SK-N-SH (cell line): ENCODE measurements at regions not wholly inside any gene's neighbourhood (a gene's known extent, or its start where the extent isn't known, plus 50 kb on each side); places are given as distances from the start of the nearest gene placed in this dataset.

Source experiments
- CTCF ChIA-PET: fragments of 300-600, 350-600 bp; formaldehyde crosslinking; extraction: SDS; loops from one replicate; lab custom pipeline; 2021; lab: Yijun Ruan, JAX
- POLR2A ChIA-PET: fragments of 350-600 bp; sonication (Branson Sonifier 250); formaldehyde crosslinking; extraction: SDS; loops from one replicate; lab custom pipeline; 2020; ENCODE audit warnings: antibody characterized with exemption, inconsistent platforms; lab: Yijun Ruan, JAX
- DNase-seq: peaks from one replicate; pipeline ENCODE4 v3.0.0; 2012
- H2AFZ ChIP-seq: fragments of 200-600 bp; sonication (generic); 2 replicates; pipeline ENCODE4 v1.8.1; 2016; ENCODE audit warnings: antibody characterized with exemption, mild to moderate bottlenecking, low read depth
- H3F3A ChIP-seq: fragments of 200-600 bp; sonication (generic); replicated peaks from 2 replicates; pipeline ENCODE3; 2016; ENCODE audit warnings: antibody characterized with exemption, mild to moderate bottlenecking; ENCODE audit not compliant: insufficient read depth
- H3K27ac ChIP-seq, 2 experiments: fragments of 200-500 bp in 1 of 2; fragments of 200-600 bp in 1 of 2; sonication (Bioruptor generic) in 1 of 2; sonication (generic), shearing (Covaris generic) in 1 of 2; 2 replicates each; pipeline versions ENCODE4 v1.5.1 to v1.6.1; 2014 to 2016; ENCODE audit warnings: low read depth in 2 of 2, inconsistent platforms in 1 of 2, low read length in 1 of 2, mild to moderate bottlenecking in 1 of 2, mixed read lengths in 1 of 2
- H3K27me3 ChIP-seq: fragments of 200-600 bp; sonication (generic), shearing (Covaris generic); 2 replicates; pipeline ENCODE4 v1.6.1; 2016; ENCODE audit warnings: mixed run types; ENCODE audit not compliant: insufficient read depth
- H3K36me3 ChIP-seq, 2 experiments: fragments of 200-500 bp in 1 of 2; fragments of 200-600 bp in 1 of 2; sonication (Bioruptor generic) in 1 of 2; sonication (generic) in 1 of 2; replicated peaks in 1 of 2; 2 replicates each; pipeline versions ENCODE3 to v1.5.1; 2014 to 2016; ENCODE audit warnings: low read length in 1 of 2, mild to moderate bottlenecking in 1 of 2; ENCODE audit not compliant: insufficient read depth in 2 of 2, control insufficient read depth in 1 of 2
- H3K4me1 ChIP-seq, 2 experiments: fragments of 200-500 bp in 1 of 2; fragments of 200-600 bp in 1 of 2; sonication (Bioruptor generic) in 1 of 2; sonication (generic), shearing (Covaris generic) in 1 of 2; 2 replicates each; pipeline versions ENCODE4 v1.5.1 to v1.6.1; 2014 to 2016; ENCODE audit warnings: low read depth in 1 of 2, low read length in 1 of 2, mixed run types in 1 of 2; ENCODE audit not compliant: insufficient read depth in 2 of 2, control insufficient read depth in 1 of 2
- H3K4me2 ChIP-seq: fragments of 200-600 bp; sonication (generic), shearing (Covaris generic); 2 replicates; pipeline ENCODE4 v1.6.1; 2017; ENCODE audit warnings: mixed run types
- H3K4me3 ChIP-seq, 2 experiments: fragments of 200-500 bp in 1 of 2; fragments of 200-600 bp in 1 of 2; sonication (Bioruptor generic) in 1 of 2; sonication (generic), shearing (Covaris generic) in 1 of 2; 2 replicates each; pipeline versions ENCODE4 v1.5.1 to v1.8.1; 2014 to 2016; ENCODE audit warnings: low read depth in 2 of 2, inconsistent platforms in 1 of 2, low read length in 1 of 2, mild to moderate bottlenecking in 1 of 2, mixed read lengths in 1 of 2, moderate library complexity in 1 of 2
- H3K79me2 ChIP-seq: fragments of 200-600 bp; sonication (generic); 2 replicates; pipeline ENCODE4 v1.8.1; 2017; ENCODE audit warnings: mild to moderate bottlenecking; ENCODE audit not compliant: insufficient read depth
- H3K9ac ChIP-seq: fragments of 200-600 bp; sonication (generic); 2 replicates; pipeline ENCODE4 v1.6.1; 2017; ENCODE audit warnings: mixed run types
- H3K9me2 ChIP-seq: fragments of 200-600 bp; sonication (generic); 2 replicates; pipeline ENCODE4 v1.6.1; 2017; ENCODE audit warnings: mixed run types
- H3K9me3 ChIP-seq: fragments of 200-600 bp; sonication (generic); 2 replicates; pipeline ENCODE4 v1.6.1; 2017; ENCODE audit warnings: mixed run types, mild to moderate bottlenecking, moderate library complexity
- H4K20me1 ChIP-seq: fragments of 200-600 bp; sonication (generic); 2 replicates; pipeline ENCODE4 v1.6.1; 2017; ENCODE audit warnings: mild to moderate bottlenecking, mixed run types; ENCODE audit not compliant: insufficient read depth
- CHD2 ChIP-seq: fragments of 150-350 bp; IDR thresholded peaks from 2 replicates; pipeline ENCODE4 v1.6.1; 2018; ENCODE audit warnings: low read length; ENCODE audit not compliant: partially characterized antibody
- ELF1 ChIP-seq: IDR thresholded peaks from 2 replicates; pipeline ENCODE4 v1.4.0; 2012
- EZH2phosphoT487 ChIP-seq: fragments of 200-600 bp; sonication (generic); IDR thresholded peaks from 2 replicates; pipeline ENCODE4 v1.6.1; 2017; ENCODE audit warnings: low read depth, mixed run types, mild to moderate bottlenecking, antibody characterized with exemption, moderate library complexity, borderline replicate concordance
- FOXM1 ChIP-seq: IDR thresholded peaks from 2 replicates; pipeline ENCODE4 v1.4.0; 2012; ENCODE audit warnings: low read depth, mild to moderate bottlenecking
- GATA2 ChIP-seq: sonication (generic); formaldehyde crosslinking; IDR thresholded peaks from 2 replicates; pipeline ENCODE4 v1.5.0; 2020; ENCODE audit warnings: mild to moderate bottlenecking, missing genetic modification reagents
- IRF3 ChIP-seq: fragments of 150-350 bp; IDR thresholded peaks from 2 replicates; pipeline ENCODE4 v1.6.1; 2016; ENCODE audit warnings: mild to moderate bottlenecking, low read depth, low read length
- MAX ChIP-seq: IDR thresholded peaks from 2 replicates; pipeline ENCODE4 v1.4.0; 2012; ENCODE audit warnings: low read depth
- NFIC ChIP-seq: IDR thresholded peaks from 2 replicates; pipeline ENCODE4 v1.4.0; 2012; ENCODE audit warnings: borderline replicate concordance
- NRF1 ChIP-seq: IDR thresholded peaks from 2 replicates; pipeline ENCODE4 v1.6.1; 2012; ENCODE audit warnings: low read depth, mild to moderate bottlenecking, low read length
- RAD21 ChIP-seq: IDR thresholded peaks from 2 replicates; pipeline ENCODE4 v1.6.1; 2012; ENCODE audit warnings: mild to moderate bottlenecking, low read length
- RCOR1 ChIP-seq: fragments of 150-350 bp; IDR thresholded peaks from 2 replicates; pipeline ENCODE4 v1.6.1; 2017; ENCODE audit warnings: antibody characterized with exemption, low read length
- SIN3A ChIP-seq: IDR thresholded peaks from 2 replicates; pipeline ENCODE4 v1.6.1; 2012; ENCODE audit warnings: low read depth, mild to moderate bottlenecking, low read length, moderate library complexity, borderline replicate concordance
- SMC3 ChIP-seq: IDR thresholded peaks from 2 replicates; pipeline ENCODE4 v1.6.1; 2012; ENCODE audit warnings: low read depth, low read length, improper control_type of control experiment
- TCF12 ChIP-seq: IDR thresholded peaks from 2 replicates; pipeline ENCODE4 v1.4.0; 2012
- WGBS: methylation state at CpG from one replicate; pipeline ENCODE4 v1.1.6; 2017; ENCODE audit warnings: low lambda C conversion rate; 5-methylcytosine and 5-hydroxymethylcytosine counted together

GRCh38 chr4:33184657-33185290 is 2464.6 kb downstream of the PCDH7 start:
- WGBS: 14% methylated on average over 2 of the region's 2 CpGs
- no peak for DNase-seq
- no peaks in the 10 kb centered on the region for H3K9me3 ChIP-seq
- no peak overlapping the region for H3K4me2 ChIP-seq
- H3K4me1 ChIP-seq: no peaks in the 10 kb centered on the region
- H3K9me2 ChIP-seq: no peaks in the 10 kb centered on the region
- ChIA-PET POLR2A (no interaction called here), CTCF (no interaction called here)
- H3K36me3 ChIP-seq: no peaks in the 10 kb centered on the region
- no peaks in the 10 kb centered on the region for H3F3A ChIP-seq
- no peak overlapping the region for H3K9ac ChIP-seq
- no peak overlapping the region for H3K27ac ChIP-seq
- H2AFZ ChIP-seq: no peak overlapping the region
- H3K27me3 ChIP-seq: no peaks in the 10 kb centered on the region
- H4K20me1 ChIP-seq: no peaks in the 10 kb centered on the region
- H3K4me3 ChIP-seq: no peak overlapping the region
- H3K79me2 ChIP-seq: no peaks in the 10 kb centered on the region
- TF ChIP-seq GATA2 (CRISPR knock-in tag) (no peak), NFIC (no peak), SMC3 (no peak), NRF1 (no peak), RCOR1 (no peak), ELF1 (no peak), EZH2phosphoT487 (no peak), IRF3 (no peak), SIN3A (no peak), TCF12 (no peak)

GRCh38 chr4:33187035-33187434 is 2466.9 kb downstream of the PCDH7 start:
- no peak for DNase-seq
- POLR2A ChIA-PET: no interaction called here
- Histone ChIP-seq H3K36me3 (no peaks in the 10 kb centered on the region), H3K4me3 (no peak overlapping the region), H3K4me2 (no peak overlapping the region), H3K27ac (no peak overlapping the region), H3K9ac (no peak overlapping the region), H2AFZ (no peak overlapping the region), H3K27me3 (no peaks in the 10 kb centered on the region), H3K9me3 (no peaks in the 10 kb centered on the region), H3K9me2 (no peaks in the 10 kb centered on the region), H3K4me1 (no peaks in the 10 kb centered on the region), H4K20me1 (no peaks in the 10 kb centered on the region), H3K79me2 (no peaks in the 10 kb centered on the region), H3F3A (no peaks in the 10 kb centered on the region)
- TF ChIP-seq ELF1 (no peak), SMC3 (no peak), MAX (no peak), CHD2 (no peak), NRF1 (no peak), RAD21 (no peak), FOXM1 (no peak)
- CTCF ChIA-PET: no interaction called here
